Right ventricle myocardium superior (tissue), 1 donor: ENCODE measurements at regions not wholly inside any gene's neighbourhood (a gene's known extent, or its start where the extent isn't known, plus 50 kb on each side); places are given as distances from the start of the nearest gene placed in this dataset.
A peak's percentile ranks its signal among the peaks of the same experiment; 100 is the strongest.
"Not testable (repeated sequence)": the region's sequence is repeated elsewhere in the genome, so short reads cannot be mapped to it uniquely, and the experiment has no call there.

Experiments used
- ATAC-seq: fragments of 200-7000 bp; cut with Tn5 transposase; one replicate; pipeline ENCODE4 v1.9.1; 2020; ENCODE audit warnings: mild to moderate bottlenecking; ENCODE audit not compliant: poor library complexity
- DNase-seq: peaks from one replicate; pipeline ENCODE4 v3.0.0-alpha.2; 2020
- intact Hi-C: fragments of 100-400 bp; cut with DNase I; formaldehyde crosslinking; loops from one replicate; pipeline ENCODE4 v1.11.2; 2022
- donor health status: DM: no; HTN: yes; CAD: no; lungs with severe emphysema.

- ATAC-seq, intact Hi-C loops, DNase-seq: not testable (repeated sequence)
Measured at GRCh38 chr15:20785151-20785936, 80.8 kb downstream of the POTEB2 start.

DNA sequence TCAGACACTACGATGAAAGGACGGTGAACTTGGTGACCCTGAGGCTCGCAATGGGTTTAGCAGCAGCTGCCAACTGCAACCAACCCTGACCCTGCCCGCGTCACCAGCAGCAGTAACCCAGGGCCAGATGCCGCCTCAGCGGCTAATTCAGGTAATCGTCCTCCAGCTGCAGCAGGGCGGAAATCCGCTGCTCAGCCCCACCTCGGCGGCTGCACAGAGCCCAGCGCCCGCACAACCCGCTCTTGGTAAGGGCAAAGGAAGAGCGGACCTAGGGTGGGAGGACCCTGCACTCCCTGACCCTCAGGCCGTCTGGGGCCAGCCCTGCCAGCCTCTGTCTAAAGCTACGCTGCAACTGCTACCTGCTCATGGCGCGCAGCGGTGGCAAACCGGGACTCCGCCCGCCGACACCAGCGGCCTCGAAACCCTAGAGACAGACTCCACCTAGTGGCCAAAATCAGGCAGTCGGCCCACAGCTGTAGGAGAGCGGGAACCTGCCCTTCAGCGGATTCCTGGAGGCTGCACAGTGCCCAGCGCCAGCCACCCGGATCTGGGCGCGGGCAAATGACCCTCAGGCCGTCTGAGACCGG, 82.4 kb downstream of the POTEB2 start:
- DNase-seq, ATAC-seq, intact Hi-C loops: not testable (repeated sequence)

DNA sequence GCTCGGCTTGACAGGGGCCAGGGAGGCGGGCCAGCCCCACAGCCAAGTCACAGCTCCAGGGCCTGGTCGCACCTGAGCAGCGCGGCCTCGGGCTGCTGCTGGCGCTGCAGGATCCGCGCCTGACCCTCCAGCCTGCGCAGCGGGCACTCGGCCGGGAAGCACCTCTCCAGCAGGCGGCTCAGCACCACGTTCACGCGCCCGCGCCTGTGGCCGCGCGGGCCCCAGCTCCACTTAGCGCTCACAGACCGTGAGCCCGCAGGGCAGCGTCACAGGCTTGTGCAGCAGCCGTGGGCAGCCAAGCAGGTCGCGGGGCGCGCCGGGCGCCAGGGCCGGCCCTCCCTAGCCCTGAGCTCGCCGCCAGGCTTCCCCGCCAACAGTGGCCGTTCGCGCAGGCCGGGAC, 90.7 kb downstream of the POTEB2 start:
- intact Hi-C loops, DNase-seq: not testable (repeated sequence)
- peak; percentile 81 for ATAC-seq

GRCh38 chr15:20767943-20768342, 98.2 kb downstream of the POTEB2 start:
- intact Hi-C loops, DNase-seq, ATAC-seq: not testable (repeated sequence)

DNA sequence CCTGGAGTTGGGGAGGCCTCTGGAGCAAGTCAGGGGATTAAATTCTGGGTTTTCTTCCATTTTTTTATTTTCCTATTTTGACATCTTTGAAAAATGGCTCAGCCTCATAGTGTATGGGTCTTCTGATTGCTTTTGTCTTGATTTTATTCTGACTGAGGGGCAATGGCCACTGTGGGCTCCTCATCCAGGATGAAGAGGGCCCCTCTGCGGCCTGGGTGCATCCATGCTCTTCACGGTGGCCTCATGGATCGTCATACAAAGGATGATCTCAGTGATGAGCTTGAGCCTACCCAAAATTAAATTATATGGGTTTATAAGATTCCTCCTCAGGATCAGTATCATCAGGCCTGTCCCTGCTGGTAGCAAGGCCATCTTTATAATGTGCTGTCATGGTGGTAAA, 103.7 kb downstream of the POTEB2 start:
- ATAC-seq, intact Hi-C loops, DNase-seq: not testable (repeated sequence)

- intact Hi-C loops, DNase-seq, ATAC-seq: not testable (repeated sequence)
Measured at GRCh38 chr15:20756440-20756839, 109.7 kb downstream of the POTEB2 start.

GRCh38 chr15:20755665-20756398, 110.3 kb downstream of the POTEB2 start:
- intact Hi-C loops, result not testable (repeated sequence)

GRCh38 chr15:20733493-20733892, 132.6 kb downstream of the POTEB2 start:
- intact Hi-C loops, ATAC-seq: not testable (repeated sequence)

More at GRCh38 chr15:20755665-20756398, 110.3 kb downstream of the POTEB2 start:
- ATAC-seq, result peak; percentile 68
- DNase-seq, result not testable (repeated sequence)

More at GRCh38 chr15:20733493-20733892, 132.6 kb downstream of the POTEB2 start:
- not testable (repeated sequence) for DNase-seq
